Activated CD4-positive, alpha-beta T cell treated with anti-CD3 and anti-CD28 coated beads, Interleukin-2, Interleukin-4, amounts not matched to agents 100 ng/mL and 50 ng/mL, durations not matched to agents 16 hours and 8 hours (primary cell): ENCODE measurements at regions not wholly inside any gene's neighbourhood (a gene's known extent, or its start where the extent isn't known, plus 50 kb on each side); places are given as distances from the start of the nearest gene placed in this dataset.
"Not testable (repeated sequence)": the region's sequence is repeated elsewhere in the genome, so short reads cannot be mapped to it uniquely, and the experiment has no call there.

Experiments used
- DNase-seq: peaks from one replicate; pipeline ENCODE4 v3.0.0-alpha.2; 2020; ENCODE audit warnings: low spot score

- DNase-seq: not testable (repeated sequence)
Measured at GRCh38 chr22:12541412-12542170, 2986.4 kb upstream of the OR11H1 start.

- DNase-seq: not testable (repeated sequence)
Measured at GRCh38 chr22:12553366-12553765, 2974.6 kb upstream of the OR11H1 start.

- not testable (repeated sequence) for DNase-seq
Measured at GRCh38 chr22:12554648-12555192, 2973.3 kb upstream of the OR11H1 start.

GRCh38 chr22:12571500-12571899 is 2956.5 kb upstream of the OR11H1 start:
- DNase-seq: not testable (repeated sequence)

GRCh38 chr22:12579655-12580054 is 2948.3 kb upstream of the OR11H1 start:
- DNase-seq: not testable (repeated sequence)

GRCh38 chr22:12584457-12584856 is 2943.5 kb upstream of the OR11H1 start:
- DNase-seq: not testable (repeated sequence)

GRCh38 chr22:12584874-12585273 is 2943.1 kb upstream of the OR11H1 start:
- not testable (repeated sequence) for DNase-seq

- not testable (repeated sequence) for DNase-seq
Measured at GRCh38 chr22:12595724-12596123, 2932.3 kb upstream of the OR11H1 start.

- DNase-seq: not testable (repeated sequence)
Measured at GRCh38 chr22:12597778-12598177, 2930.2 kb upstream of the OR11H1 start.

GRCh38 chr22:12601510-12601869 is 2926.5 kb upstream of the OR11H1 start:
- DNase-seq: not testable (repeated sequence)

GRCh38 chr22:12601870-12602779 is 2925.9 kb upstream of the OR11H1 start:
- DNase-seq: no peak

GRCh38 chr22:12603399-12603798 is 2924.6 kb upstream of the OR11H1 start:
- not testable (repeated sequence) for DNase-seq

- not testable (repeated sequence) for DNase-seq
Measured at GRCh38 chr22:12603833-12604232, 2924.2 kb upstream of the OR11H1 start.

GRCh38 chr22:12608454-12608853 is 2919.5 kb upstream of the OR11H1 start:
- DNase-seq: not testable (repeated sequence)

GRCh38 chr22:12613199-12613598 is 2914.8 kb upstream of the OR11H1 start:
- DNase-seq: no peak

- not testable (repeated sequence) for DNase-seq
Measured at GRCh38 chr22:12613907-12614306, 2914.1 kb upstream of the OR11H1 start.

GRCh38 chr22:12626894-12627293 is 2901.1 kb upstream of the OR11H1 start:
- not testable (repeated sequence) for DNase-seq

GRCh38 chr22:12629815-12630214 is 2898.2 kb upstream of the OR11H1 start:
- DNase-seq: not testable (repeated sequence)

- peak; percentile 31 for DNase-seq
Measured at GRCh38 chr22:12630965-12631364, 2897.0 kb upstream of the OR11H1 start.

- not testable (repeated sequence) for DNase-seq
Measured at GRCh38 chr22:12637566-12638166, 2890.3 kb upstream of the OR11H1 start.

- DNase-seq: not testable (repeated sequence)
Measured at GRCh38 chr22:12638319-12638718, 2889.7 kb upstream of the OR11H1 start.
